ENCODE measurements at regions not wholly inside any gene's neighbourhood (a gene's known extent, or its start where the extent isn't known, plus 50 kb on each side); places are given as distances from the start of the nearest gene placed in this dataset.

- no peak for DNase-seq (ENCODE audit: low spot score)
Measured at GRCh38 chr1:232519186-232519585, 110.7 kb downstream of the SIPA1L2 start.

DNA sequence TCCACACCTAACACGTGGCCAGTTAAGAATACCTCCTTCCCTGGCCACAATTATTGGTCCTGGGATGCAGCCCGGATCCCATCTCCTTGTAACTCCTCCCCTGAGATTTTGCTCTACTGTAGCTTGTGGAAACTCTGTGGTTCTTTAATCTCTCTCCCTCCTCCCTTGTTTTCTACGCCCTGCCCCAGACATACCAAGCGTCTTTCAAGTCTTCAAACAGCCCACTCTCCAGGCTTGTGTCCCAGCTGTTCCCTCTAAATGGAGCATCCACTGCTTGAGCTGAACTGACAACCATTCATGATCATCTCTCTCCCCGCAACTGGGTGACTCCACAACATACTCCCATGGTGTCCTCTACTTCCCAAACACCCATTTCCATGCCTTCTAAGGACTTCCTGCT lies 111.6 kb downstream of the SIPA1L2 start:
- no peak for DNase-seq (ENCODE audit: low spot score)

DNA sequence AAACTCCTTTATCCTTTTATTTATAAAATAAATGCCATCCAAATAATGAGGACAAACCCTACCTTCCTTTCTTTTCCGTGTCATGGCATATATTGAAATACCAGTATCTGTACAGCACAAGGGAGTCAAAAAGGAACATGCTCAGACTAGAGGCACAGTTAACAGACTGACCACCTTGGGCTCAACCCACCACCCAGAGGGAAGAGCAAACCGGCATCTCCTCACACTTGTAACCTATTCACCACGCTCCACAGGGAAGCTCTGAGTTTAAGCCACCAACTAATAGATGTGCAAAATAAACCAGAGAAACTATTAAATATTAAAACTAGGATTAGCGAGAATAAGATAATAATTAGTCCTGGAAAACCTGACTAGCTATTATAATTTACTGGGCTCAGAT lies 112.7 kb downstream of the SIPA1L2 start:
- no peak for DNase-seq (ENCODE audit: low spot score)

- DNase-seq (ENCODE audit: low spot score): no peak
Measured at GRCh38 chr1:232515706-232516105, 114.2 kb downstream of the SIPA1L2 start.

- no peak for DNase-seq (ENCODE audit: low spot score)
Measured at GRCh38 chr1:232512712-232513111, 117.2 kb downstream of the SIPA1L2 start.

- no peak for DNase-seq (ENCODE audit: low spot score)
Measured at GRCh38 chr1:232511172-232511571, 118.8 kb downstream of the SIPA1L2 start.

DNA sequence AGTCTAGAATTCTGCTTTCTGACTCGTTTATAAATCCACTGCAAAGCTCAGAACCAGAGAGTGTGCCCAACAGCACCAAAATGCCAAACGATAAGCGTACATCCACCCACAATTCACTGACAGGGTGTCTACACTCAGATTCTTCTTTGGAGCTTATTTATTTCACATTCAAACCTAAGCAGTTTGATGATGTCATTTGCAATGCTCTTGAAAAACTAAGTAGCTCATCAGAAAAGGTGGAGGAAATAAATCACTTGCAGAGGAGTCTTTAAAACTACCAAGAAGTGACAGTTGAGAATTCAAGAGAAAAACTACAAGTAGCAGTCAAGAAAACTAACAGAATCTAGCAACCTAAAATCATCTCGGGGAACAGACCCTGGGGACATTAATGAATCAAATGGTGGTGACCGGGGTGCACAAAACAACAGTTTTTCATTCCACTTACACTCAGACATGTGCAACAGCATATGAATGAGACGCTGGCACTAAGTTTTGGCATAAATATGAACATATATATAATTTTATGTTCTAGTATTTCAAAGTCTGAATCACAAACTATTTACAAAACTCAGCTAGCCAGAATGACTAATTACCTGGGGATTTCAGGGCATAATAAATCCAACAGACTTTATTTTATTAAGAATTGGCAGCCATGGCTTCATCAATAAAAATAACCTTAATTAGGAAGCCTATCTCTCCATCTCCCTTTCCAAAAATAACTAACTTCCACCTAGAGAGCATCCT lies 119.4 kb downstream of the SIPA1L2 start:
- DNase-seq (ENCODE audit: low spot score): no peak

GRCh38 chr1:232509570-232509969 lies 120.4 kb downstream of the SIPA1L2 start:
- DNase-seq (ENCODE audit: low spot score): no peak

GRCh38 chr1:232508130-232508701 lies 121.7 kb downstream of the SIPA1L2 start:
- peak; percentile 89 for DNase-seq (ENCODE audit: low spot score)

- no peak for DNase-seq (ENCODE audit: low spot score)
Measured at GRCh38 chr1:232507571-232507970, 122.4 kb downstream of the SIPA1L2 start.

DNA sequence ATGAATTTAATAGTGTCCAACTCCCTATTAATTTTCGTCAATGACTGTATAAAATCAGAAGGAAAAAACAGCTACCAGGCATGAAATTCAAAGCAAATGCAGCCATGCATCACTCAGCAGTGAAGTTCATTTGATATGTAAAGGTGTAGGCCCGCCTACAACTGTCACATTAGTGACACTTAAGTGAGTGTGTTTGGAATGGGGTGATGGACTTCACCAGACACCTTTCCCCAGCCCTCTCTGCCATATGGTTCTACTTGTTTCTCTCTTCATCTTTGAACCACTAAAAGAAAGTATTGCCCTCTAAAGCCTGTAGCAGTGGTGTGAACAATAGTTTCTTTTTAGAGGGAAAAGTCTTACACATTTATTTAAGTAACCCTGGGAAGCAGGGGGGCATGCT lies 124.0 kb downstream of the SIPA1L2 start:
- no peak for DNase-seq (ENCODE audit: low spot score)

GRCh38 chr1:232504651-232505050 lies 125.3 kb downstream of the SIPA1L2 start:
- no peak for DNase-seq (ENCODE audit: low spot score)

DNA sequence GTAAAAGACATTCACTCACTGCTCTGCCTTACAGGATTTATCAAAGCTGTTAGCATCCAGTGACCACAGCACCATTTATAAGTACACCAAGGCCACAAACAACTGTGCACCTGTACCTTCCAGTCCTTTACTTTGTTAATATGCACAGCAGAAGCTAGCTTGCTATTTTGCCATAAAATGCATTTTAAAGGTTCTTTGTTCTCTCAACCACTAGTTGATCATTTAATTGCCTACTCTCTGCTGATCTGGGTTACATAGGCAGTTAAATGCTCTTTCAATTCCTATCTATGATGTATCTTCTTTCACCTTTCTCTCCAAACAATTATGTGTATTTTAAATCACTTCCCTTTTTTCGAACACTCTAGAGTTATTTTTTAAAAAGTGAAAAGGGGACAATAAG lies 126.4 kb downstream of the SIPA1L2 start:
- no peak for DNase-seq (ENCODE audit: low spot score)

DNA sequence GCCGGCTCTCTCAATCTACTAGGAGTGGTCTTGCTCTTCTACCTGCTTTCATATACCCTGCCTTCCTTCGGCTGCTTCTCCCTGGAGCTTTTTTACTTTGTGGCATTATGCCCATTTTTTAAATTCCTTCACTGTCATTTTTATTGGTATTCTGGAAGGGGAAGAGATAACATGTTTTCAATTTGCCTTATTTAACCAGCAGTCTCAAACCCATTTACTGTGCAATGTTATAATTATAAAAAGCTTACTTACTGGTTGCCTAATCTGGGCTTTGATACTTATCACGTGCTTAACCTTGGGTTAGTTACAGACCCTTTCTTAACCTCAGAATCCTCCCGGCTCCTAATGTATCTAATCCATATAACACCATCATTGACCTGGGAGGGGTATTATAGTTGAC lies 128.1 kb downstream of the SIPA1L2 start:
- no peak for DNase-seq (ENCODE audit: low spot score)

DNA sequence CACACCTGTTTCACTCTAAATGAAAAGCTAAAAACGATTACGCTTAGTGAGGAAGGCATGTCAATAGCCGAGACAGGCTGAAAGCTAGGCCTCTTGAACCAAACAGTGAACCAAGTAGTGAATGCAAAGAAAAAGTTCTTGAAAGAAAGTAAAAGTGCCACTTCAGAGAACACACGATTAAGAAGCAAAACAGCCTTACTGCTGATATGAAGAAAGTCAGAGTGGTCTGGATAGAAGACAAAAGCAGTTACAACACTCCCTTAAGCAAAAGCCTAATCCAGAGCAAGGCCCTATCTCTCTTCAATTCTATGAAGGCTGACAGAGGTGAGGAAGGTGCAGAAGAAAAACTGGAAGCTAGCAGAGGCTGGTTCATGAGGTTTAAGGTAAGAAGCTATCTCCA lies 130.7 kb downstream of the SIPA1L2 start:
- no peak for DNase-seq (ENCODE audit: low spot score)

DNA sequence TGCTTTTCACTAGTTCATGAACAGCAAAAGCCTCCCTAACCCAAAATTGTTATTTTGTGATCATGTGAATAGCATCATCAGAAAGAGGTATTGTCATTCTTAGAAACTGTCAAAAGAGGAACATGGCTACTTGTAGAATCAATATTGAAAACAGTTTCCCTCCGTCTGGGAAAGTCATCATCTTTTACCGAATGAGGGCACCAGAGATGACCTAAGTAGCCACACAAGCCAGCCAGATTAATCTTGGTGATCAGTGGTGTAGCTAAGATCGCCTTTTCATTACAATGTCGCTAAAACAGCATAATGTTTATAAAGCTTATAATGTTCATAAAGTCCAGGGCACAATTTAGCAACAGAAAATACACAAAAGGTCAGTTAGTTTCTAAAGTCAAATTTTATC lies 136.1 kb downstream of the SIPA1L2 start:
- peak; percentile 37 for DNase-seq (ENCODE audit: low spot score)

DNA sequence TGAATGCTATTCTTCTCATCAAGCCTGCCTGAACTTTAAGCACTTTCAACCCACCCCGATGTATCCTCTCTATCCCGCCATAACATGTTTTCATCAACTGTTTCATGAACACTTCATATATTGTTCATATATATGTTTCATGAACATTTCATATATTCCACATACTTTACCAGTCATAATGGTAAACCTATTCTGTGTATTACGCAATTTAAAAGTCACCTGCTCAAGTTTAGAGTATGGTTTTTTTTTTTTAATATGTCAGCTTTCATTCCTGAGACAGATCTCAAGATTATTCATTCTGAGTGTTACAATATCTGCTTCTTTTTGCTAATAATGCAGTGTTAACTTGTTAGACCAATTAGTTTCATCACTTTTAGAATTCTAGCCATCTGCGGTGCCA lies 140.7 kb downstream of the SIPA1L2 start:
- no peak for DNase-seq (ENCODE audit: low spot score)

DNA sequence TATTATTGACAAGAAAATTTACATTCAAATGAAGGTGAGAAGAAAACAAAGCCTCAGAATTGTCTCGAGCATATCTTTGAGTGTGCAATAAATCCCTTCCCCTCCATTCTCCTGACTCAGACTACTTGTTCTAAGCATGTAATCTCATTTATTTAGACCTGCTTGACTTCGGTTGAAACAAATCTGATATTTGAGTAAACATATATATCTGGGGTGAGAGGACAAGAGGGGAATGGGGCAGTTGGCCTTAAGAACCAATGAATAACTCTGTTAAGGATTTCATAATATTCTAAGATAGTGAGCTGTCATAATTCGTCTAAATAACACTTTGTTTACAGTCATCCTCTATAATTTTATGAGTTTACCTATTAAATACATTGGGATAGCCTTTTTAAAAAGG lies 142.7 kb downstream of the SIPA1L2 start:
- no peak for DNase-seq (ENCODE audit: low spot score)

DNA sequence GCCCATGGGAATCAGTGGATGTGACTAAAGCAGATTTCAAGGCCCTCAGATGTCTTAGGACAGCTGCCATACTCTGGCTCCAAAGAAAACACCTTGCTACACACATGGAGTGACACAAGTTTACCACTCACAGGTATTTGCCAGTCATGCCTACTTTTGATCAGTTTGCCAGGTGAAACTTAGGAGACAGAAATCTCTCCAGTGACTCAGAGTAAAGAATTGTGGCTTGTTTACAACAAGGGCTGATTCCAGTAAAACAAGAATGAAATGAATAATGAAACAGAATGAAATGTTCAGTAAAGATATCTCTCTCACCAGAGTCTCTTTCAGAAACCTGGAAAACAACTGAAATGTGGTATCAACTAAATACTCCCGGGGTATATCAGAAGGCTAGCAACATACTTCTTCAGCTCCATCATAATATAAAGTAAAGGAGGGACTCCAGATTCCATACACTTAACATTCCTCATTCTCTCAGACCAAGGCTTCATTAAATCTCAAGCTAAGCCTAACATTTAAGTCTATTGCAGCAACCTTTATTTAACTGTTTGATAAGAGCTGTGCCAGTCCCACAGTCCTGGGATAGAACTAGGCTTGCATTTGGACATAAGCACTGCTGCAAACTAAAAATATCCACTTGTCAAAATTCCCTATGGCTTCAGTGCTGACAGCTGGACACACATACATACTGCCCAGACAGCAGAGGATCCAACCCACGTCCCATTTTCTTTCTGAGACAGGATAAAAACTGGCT lies 143.3 kb downstream of the SIPA1L2 start:
- DNase-seq (ENCODE audit: low spot score): no peak

- no peak for DNase-seq (ENCODE audit: low spot score)
Measured at GRCh38 chr1:232486006-232486405, 143.9 kb downstream of the SIPA1L2 start.

GRCh38 chr1:232484856-232485255 lies 145.1 kb downstream of the SIPA1L2 start:
- no peak for DNase-seq (ENCODE audit: low spot score)

DNA sequence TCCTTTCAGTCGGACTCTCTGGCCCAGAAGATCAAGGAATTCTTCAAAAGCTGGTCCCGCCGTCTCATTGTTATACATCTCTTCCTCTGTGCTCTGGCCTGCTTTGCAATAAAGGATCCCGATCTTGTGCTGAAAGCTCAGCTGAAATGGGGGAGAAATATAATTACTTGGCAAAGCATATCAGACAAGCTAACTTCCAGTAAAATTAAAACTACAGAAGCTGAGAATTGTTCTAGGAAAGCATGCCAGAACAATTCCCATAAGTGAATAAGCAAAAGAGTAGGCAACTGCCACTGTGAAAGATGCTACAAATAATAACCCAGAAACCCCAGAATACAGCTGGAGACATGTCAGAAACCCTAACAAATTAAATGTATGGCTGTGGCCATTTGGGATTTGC lies 146.1 kb downstream of the SIPA1L2 start:
- DNase-seq (ENCODE audit: low spot score): no peak

GRCh38 chr1:232481091-232481490 lies 148.8 kb downstream of the SIPA1L2 start:
- DNase-seq (ENCODE audit: low spot score): no peak

Measured in globus pallidus (tissue), 1 donor.